Superior temporal gyrus (tissue), 1 donor: ENCODE measurements at regions not wholly inside any gene's neighbourhood (a gene's known extent, or its start where the extent isn't known, plus 50 kb on each side); places are given as distances from the start of the nearest gene placed in this dataset.

Source experiments
- DNase-seq: peaks from one replicate; pipeline ENCODE4 v3.0.0-alpha.2; 2016; ENCODE audit errors: extremely low spot score

DNA sequence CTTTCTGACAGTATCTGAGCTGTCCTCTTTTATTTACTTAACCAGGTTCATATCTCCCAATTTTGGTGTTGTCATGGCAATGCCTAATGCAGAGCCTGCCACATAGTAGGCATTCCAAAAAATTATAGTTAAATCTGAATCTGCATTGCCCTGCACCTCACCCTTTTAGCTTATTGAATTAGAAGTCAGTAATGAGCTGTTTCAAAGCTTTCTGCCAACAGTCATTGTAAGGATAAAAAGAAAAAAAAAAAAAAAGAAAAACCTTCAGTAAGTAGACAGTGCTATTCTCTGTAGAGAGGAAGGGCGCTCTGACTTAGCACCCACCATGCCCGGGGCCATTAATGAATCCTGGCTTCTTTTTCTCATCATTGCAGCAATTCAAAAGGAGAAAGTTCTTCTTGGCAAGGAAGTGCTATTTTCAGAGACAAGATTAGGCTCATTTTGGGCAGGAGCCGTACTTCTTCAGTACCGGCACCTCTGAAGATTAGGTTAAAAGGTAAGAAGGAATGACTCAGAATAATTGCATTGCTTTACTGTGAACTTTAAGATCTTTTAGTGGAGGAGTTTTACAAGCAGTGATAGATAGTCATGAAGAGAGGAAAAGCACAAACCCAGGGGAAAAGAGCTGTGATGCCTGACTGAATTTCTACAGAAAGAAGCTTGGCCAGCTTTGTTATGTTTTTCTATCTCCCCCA lies 2041.2 kb upstream of the PIK3C3 start:
- no peak for DNase-seq

DNA sequence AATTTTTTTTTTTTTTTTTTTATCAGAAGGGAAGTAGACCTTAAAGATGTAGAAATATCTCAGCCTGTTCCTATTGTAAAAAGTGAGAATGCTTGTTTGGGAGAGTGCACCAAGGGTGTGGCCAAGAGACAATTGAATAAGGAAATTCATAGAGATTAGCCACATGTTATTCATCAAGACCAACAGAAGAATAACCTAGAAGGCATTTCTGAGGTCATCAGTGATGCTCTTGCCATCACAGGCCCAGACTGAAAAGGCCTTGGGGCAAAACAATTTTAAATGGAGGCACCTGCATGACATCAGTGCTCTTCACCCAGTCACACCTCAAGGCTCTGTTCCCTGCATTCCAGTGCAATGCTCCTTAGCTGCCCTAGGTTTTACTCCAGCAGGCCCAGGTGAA lies 2043.3 kb upstream of the PIK3C3 start:
- no peak for DNase-seq

DNA sequence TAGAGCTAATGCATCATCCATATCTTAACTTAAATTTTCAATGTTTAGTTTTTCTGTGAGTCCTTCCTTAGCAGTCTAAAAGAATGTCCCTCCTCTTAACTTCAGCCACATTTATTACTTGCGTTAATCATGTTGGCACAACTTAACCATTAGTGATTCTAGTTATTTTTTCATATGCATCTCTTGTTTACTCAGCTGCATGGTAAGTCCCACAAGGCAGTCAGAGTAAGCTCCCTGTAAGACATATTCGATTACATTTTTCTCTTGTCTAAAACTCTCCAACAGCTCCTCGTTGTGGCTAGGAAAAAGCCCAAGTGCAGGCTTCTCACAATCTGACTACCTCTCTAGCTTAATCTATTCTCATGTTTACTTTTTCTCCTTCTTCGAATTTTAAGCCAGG lies 2045.3 kb upstream of the PIK3C3 start:
- no peak for DNase-seq

- no peak for DNase-seq
These were observed 2068.9 kb upstream of the PIK3C3 start for GRCh38 chr18:39886136-39886535.

GRCh38 chr18:39872651-39873050 lies 2082.4 kb upstream of the PIK3C3 start:
- DNase-seq = no peak

DNA sequence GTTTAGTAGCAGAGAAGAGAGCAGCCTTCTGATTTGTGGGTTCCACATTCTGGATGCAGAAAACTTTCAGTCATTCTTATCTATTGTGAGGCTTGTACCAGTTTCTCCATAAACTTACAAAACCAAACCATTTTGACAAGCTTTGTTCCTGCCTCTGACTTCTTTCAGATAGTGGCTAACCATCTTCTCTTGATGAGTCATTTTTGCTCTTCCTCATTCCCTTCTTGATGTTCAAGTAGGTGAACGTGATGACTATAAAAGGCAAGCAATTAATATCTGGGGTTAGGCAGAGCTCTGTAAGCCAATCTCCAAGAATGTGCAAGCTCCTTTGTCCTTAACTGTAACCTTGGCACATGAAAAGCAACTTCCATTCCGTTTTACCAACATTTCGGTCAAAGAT lies 2083.1 kb upstream of the PIK3C3 start:
- no peak for DNase-seq

DNA sequence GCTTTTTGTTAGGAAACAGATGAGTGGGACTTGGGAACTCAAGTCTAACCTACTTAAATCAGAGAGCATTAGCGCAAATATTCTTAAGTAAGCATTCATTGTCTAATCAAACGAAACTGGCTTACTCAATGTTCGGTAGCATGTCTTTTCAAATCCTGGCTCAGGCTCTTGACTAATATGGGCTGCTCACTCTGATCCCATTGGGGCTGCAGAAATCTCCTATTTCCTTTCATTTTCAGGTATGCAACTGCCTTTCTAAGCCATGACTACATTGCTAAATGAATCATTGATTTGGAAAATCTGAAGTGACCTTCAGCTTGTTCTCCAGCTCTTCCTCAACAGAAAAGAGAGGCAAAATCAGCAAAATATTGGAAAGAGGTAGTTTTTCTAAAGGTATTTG lies 2084.4 kb upstream of the PIK3C3 start:
- no peak for DNase-seq

DNA sequence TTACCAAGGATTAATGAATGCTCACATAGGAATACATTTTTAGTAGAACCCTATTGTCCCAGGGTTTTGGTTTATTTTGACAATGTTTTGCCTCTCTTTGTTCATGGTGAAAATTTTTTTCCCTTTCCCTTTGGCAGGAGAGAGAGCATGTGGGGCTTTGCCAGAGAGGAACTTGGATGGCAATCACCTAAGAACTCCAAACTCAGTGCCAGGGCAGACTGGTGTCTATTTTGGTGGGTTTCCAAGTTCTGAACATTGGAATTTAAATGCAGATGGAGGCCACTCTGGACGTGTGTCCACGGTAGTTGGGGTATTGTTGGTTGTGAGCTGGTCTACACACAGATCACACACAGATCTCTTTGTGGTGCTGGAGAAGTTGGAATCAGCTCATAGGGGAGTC lies 2091.1 kb upstream of the PIK3C3 start:
- DNase-seq = peak; percentile 38

DNA sequence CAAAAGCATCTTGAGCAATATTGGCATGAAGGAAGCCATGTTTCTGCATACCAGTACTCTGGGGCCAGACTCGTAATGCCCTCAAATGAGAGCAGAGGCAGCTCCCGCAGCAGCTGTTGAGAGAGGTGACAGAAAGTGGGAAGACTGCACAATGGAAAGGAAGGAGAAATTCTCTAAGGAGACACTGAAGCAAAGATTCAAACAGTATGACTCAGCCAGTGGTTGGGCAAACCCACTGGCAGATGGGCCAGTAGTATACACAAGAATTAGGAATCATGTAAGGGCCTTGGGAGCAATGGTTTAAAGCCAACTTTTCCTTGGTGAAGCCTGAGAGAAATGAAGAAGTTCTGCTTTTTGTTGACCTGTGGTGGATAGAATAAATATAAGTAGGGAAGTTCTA lies 2092.7 kb upstream of the PIK3C3 start:
- DNase-seq = no peak

- no peak for DNase-seq
These were observed 2100.7 kb upstream of the PIK3C3 start for GRCh38 chr18:39854291-39854690.

GRCh38 chr18:39846265-39846664 lies 2108.8 kb upstream of the PIK3C3 start:
- DNase-seq = peak; percentile 20

DNA sequence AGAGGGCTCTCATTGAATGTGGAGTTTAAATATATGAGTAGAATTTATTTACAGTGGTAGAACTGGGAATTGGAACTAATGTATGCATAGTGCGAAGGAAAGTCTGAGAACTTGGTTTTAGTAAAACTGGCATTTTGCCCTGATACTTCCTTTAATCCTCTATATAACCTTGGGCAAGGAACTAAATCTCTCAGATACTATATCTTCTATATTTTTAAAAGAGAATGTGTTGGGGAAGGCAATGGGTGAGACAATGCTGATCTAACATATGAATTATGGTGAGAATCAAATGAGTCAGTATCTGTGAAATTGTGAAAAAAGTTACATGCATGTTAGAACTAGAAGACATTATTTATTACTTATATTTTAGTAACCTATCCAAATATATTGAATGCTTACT lies 2109.4 kb upstream of the PIK3C3 start:
- peak; percentile 14 for DNase-seq

DNA sequence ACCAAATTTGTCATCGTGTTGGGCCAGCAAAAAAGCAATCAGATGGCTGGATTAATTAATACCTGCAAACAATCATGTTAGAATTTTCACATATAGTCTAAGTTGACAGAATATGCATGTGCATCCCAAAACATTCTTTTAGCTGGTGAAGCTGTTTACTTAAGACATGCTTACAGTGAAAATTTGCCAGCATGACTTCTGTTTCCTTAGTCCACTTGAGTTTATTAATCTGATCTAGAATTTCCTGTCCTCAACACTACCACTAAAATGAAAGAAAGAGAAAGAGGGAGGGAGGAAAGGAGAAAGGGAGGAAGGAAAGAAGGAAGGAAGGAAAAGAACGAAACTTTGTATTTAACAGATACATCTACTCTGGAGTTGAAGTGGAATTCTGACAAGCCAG lies 2109.9 kb upstream of the PIK3C3 start:
- no peak for DNase-seq

GRCh38 chr18:39843546-39843945 lies 2111.5 kb upstream of the PIK3C3 start:
- no peak for DNase-seq

- peak; percentile 17 for DNase-seq
These were observed 2112.6 kb upstream of the PIK3C3 start for GRCh38 chr18:39842366-39842914.

GRCh38 chr18:39841482-39842365 lies 2113.3 kb upstream of the PIK3C3 start:
- peak; percentile 81 for DNase-seq

DNA sequence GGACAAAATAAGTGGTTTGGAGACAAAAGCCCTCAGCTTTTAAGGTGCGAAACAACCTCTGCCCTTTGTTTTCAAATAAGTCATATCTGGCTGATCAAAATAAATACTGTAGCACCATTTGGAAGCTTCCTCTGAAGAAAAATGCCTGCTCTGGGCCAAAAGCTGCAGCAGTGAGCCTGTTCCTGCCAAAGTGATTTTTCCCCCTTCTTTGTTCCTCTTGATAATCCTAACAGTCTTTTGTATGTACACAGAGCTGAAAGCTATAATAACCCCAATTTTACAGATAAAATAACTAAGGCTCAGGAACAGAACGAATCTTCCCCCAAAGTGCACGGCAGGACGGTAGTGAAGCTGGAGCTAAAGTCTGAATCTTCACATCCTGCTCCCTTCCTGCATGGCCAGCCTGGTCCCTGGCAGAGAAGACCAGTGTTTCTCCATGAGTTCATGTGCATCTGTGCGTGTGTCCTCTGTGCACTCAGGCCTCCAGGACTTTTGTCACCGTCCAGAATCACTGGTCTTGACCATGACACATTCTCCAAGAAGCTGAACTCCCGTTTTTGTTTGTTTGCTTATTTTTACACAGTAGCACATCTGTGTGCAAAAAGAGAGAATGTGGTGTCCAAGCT lies 2114.1 kb upstream of the PIK3C3 start:
- DNase-seq = peak; percentile 25

DNA sequence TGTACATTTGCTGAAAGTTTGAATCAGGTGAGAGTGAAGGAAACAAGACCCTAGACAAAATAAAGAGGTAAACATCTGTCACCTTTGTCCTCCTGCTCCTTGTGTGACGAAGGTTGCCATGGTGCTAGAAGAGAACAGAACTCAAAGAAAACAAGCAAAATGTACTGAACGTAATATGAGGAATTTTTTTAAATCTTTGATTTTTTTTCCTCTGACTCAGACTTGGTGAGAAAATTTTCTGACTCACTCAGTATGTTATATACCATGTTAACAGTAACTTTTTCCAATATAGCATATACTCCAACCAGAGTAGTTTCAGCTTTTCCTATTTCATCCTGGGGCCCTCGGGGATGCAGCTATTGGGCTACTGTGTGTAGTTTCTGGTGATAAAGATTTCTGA lies 2114.6 kb upstream of the PIK3C3 start:
- DNase-seq = peak; percentile 24

DNA sequence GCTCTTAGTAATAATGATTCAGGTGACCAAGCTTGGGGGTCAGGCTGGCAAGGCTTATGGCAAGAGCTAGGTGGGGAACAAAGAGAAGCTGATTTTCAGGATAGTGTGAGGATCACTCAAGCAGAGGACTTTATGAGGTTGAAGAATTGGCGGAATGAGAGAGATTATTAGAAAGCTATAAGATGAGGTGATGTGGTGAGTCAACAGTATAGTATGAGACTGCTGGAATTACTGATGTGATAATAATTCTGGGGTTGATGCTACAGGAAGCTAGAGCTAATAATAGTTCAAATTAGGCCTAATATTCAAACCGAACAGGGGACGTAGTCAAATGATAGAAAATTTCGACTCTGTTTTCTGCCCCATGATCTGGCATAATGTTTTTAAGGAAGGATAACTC lies 2115.3 kb upstream of the PIK3C3 start:
- DNase-seq = no peak

DNA sequence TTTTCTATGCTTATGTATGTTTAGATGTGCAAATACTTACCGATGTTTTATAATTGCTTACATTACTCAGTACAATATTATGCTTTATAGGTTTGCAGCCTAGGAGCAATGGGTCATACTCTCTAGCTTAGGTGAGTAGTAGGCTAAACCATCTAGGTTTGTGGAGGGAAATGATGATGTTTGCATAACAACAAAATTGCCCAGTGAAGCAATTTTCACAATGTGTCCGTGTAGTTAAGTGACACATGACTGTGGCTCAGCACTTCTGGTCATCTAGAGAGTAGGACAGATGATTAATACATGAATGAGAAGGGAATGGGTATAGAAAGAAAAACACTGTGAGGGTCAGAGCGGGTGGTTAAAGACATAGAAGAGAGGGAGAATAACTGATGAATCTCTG lies 2116.2 kb upstream of the PIK3C3 start:
- no peak for DNase-seq

DNA sequence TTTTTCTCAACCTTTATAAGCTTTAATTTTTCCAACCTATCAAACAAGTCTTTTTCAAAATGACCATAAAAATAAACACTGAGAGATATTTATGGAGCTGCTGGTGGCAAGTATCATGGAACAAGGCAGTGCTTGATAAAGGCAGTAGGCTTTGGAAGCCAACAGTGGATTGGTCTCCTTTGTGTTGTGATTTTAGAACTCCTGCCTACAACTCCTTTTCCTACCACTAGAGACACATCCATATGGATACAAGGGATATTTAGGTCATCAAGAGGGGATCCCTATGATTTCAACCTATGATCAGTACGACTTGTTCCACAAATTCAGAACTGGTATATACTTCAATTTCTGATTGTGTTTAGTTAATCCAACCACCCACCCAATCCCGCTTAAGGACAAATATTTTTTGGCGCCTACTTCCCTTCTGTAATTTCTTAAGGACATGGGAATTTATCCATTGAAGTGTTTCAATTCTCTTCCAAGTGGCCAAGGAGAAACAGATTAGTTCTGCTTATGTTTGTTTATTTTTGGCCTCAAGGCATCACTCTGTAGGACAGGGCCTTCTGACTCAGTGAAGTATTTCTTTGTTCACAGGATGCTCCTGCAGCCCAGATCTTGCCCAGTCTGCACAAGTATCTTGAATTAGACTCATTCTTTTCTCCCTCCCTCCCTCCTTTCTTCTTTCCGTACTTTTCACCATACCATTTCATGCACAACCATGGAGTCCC lies 2119.6 kb upstream of the PIK3C3 start:
- no peak for DNase-seq

DNA sequence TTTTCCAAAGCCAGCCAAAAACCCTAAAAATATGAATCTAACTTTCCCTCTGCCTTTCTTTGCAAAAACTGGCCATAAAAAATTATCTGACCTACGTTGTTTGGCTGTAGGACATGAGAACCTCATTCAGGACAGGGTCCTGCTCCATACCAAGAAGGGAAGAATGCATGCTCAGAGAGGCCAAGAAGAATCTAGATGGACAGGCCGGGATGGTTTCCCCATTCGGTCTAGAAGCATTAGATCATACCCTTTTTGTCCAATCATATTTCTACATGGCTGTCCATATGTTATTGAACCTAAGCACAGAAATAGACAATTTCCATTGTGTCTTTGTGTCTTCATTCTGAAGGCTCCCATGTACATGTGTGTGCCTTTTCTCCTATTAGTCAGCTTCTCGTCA lies 2120.4 kb upstream of the PIK3C3 start:
- DNase-seq = no peak
